ENCODE measurements at regions not wholly inside any gene's neighbourhood (a gene's known extent, or its start where the extent isn't known, plus 50 kb on each side); places are given as distances from the start of the nearest gene placed in this dataset.

DNA sequence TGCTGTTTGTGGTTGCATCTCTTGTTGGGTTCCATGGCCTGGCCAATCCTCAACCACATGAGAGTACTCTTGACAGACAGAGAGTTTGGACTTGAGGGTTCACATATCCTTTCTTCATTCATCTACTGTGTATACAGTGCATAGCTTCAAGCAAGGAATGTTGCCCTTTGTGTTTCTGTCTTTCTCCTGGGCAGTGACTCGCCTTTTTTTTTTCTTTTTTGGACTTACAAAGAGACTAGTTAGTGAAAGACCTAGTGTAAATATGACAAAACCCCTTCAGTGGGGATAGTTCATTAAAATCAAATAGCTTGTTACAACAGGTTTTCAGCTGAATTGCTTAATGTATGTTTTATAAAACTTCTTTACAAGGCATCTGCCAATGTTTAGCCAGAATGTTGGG lies 290.2 kb downstream of the FGFR2 start:
- Histone ChIP-seq H3F3A (replicated peaks; ENCODE audit: low read depth) (no peaks in the 10 kb centered on the region), H3K4me3 (no peak overlapping the region), H3K4me2 (no peak overlapping the region), H3K4me1 (ENCODE audit: insufficient read depth) (peaks cover 29% of the 10 kb centered on the region), H3K9me2 (ENCODE audit: insufficient read depth) (peaks cover 3% of the 10 kb centered on the region; the same call in 1 of the 2 replicates), H4K20me1 (replicated peaks; ENCODE audit: insufficient read depth) (no peaks in the 10 kb centered on the region), H3K27me3 (ENCODE audit: insufficient read depth) (no peaks in the 10 kb centered on the region), H3K27ac (ENCODE audit: low read depth) (no peak overlapping the region), H2AFZ (no peak overlapping the region), H3K79me2 (replicated peaks; ENCODE audit: insufficient read depth) (no peaks in the 10 kb centered on the region), H3K36me3 (ENCODE audit: insufficient read depth) (no peaks in the 10 kb centered on the region)
- H3K4me1 Mint-ChIP-seq: peaks cover 32% of the 10 kb centered on the region
- H3K36me3 Mint-ChIP-seq (ENCODE audit: low read depth): no peaks in the 10 kb centered on the region
- ATAC-seq (no peak), DNase-seq (ENCODE audit: low spot score) (no peak)
- no peaks in the 10 kb centered on the region for H3K27me3 Mint-ChIP-seq (ENCODE audit: insufficient read depth, low read depth, poor library complexity)
- no peak overlapping the region for H3K27ac Mint-ChIP-seq
- no peak for TF ChIP-seq POLR2AphosphoS5 (IDR thresholded peaks at IDR 0.05; ENCODE audit: low read depth)
- no peak for TF ChIP-seq REST (IDR thresholded peaks at IDR 0.05; ENCODE audit: unreplicated experiment)
- no peak for TF ChIP-seq EZH2phosphoT487 (IDR thresholded peaks at IDR 0.05; ENCODE audit: unreplicated experiment)
- TF ChIP-seq JUNB (IDR thresholded peaks at IDR 0.05; ENCODE audit: unreplicated experiment): no peak
- TF ChIP-seq, protein P1, sequence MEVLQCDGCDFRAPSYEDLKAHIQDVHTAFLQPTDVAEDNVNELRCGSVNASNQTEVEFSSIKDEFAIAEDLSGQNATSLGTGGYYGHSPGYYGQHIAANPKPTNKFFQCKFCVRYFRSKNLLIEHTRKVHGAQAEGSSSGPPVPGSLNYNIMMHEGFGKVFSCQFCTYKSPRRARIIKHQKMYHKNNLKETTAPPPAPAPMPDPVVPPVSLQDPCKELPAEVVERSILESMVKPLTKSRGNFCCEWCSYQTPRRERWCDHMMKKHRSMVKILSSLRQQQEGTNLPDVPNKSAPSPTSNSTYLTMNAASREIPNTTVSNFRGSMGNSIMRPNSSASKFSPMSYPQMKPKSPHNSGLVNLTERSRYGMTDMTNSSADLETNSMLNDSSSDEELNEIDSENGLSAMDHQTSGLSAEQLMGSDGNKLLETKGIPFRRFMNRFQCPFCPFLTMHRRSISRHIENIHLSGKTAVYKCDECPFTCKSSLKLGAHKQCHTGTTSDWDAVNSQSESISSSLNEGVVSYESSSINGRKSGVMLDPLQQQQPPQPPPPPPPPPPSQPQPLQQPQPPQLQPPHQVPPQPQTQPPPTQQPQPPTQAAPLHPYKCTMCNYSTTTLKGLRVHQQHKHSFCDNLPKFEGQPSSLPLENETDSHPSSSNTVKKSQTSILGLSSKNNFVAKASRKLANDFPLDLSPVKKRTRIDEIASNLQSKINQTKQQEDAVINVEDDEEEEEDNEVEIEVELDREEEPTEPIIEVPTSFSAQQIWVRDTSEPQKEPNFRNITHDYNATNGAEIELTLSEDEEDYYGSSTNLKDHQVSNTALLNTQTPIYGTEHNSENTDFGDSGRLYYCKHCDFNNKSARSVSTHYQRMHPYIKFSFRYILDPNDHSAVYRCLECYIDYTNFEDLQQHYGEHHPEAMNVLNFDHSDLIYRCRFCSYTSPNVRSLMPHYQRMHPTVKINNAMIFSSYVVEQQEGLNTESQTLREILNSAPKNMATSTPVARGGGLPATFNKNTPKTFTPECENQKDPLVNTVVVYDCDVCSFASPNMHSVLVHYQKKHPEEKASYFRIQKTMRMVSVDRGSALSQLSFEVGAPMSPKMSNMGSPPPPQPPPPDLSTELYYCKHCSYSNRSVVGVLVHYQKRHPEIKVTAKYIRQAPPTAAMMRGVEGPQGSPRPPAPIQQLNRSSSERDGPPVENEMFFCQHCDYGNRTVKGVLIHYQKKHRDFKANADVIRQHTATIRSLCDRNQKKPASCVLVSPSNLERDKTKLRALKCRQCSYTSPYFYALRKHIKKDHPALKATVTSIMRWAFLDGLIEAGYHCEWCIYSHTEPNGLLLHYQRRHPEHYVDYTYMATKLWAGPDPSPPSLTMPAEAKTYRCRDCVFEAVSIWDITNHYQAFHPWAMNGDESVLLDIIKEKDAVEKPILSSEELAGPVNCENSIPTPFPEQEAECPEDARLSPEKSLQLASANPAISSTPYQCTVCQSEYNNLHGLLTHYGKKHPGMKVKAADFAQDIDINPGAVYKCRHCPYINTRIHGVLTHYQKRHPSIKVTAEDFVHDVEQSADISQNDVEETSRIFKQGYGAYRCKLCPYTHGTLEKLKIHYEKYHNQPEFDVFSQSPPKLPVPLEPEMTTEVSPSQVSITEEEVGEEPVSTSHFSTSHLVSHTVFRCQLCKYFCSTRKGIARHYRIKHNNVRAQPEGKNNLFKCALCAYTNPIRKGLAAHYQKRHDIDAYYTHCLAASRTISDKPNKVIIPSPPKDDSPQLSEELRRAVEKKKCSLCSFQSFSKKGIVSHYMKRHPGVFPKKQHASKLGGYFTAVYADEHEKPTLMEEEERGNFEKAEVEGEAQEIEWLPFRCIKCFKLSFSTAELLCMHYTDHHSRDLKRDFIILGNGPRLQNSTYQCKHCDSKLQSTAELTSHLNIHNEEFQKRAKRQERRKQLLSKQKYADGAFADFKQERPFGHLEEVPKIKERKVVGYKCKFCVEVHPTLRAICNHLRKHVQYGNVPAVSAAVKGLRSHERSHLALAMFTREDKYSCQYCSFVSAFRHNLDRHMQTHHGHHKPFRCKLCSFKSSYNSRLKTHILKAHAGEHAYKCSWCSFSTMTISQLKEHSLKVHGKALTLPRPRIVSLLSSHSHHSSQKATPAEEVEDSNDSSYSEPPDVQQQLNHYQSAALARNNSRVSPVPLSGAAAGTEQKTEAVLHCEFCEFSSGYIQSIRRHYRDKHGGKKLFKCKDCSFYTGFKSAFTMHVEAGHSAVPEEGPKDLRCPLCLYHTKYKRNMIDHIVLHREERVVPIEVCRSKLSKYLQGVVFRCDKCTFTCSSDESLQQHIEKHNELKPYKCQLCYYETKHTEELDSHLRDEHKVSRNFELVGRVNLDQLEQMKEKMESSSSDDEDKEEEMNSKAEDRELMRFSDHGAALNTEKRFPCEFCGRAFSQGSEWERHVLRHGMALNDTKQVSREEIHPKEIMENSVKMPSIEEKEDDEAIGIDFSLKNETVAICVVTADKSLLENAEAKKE (CRISPR knock-in tag; IDR thresholded peaks at IDR 0.05): no peak
- no peak for TF ChIP-seq ETS1 (IDR thresholded peaks at IDR 0.05)
- 0 out of 3 replicates have a peak, but pooled peaks cover 4% of the 10 kb centered on the region for H3K9me3 Mint-ChIP-seq
- H3K4me3 Mint-ChIP-seq: no peak overlapping the region

Measured in GM23338 (cell line).